HG03025 (cell line): ENCODE measurements at regions not wholly inside any gene's neighbourhood (a gene's known extent, or its start where the extent isn't known, plus 50 kb on each side); places are given as distances from the start of the nearest gene placed in this dataset.

Experiments used
- ATAC-seq: cut with Tn5 transposase; IDR thresholded peaks from one replicate; pipeline ENCODE4 v1.9.1; 2021; ENCODE audit warnings: mild to moderate bottlenecking, moderate library complexity; ENCODE audit not compliant: unreplicated experiment, low FRiP score

DNA sequence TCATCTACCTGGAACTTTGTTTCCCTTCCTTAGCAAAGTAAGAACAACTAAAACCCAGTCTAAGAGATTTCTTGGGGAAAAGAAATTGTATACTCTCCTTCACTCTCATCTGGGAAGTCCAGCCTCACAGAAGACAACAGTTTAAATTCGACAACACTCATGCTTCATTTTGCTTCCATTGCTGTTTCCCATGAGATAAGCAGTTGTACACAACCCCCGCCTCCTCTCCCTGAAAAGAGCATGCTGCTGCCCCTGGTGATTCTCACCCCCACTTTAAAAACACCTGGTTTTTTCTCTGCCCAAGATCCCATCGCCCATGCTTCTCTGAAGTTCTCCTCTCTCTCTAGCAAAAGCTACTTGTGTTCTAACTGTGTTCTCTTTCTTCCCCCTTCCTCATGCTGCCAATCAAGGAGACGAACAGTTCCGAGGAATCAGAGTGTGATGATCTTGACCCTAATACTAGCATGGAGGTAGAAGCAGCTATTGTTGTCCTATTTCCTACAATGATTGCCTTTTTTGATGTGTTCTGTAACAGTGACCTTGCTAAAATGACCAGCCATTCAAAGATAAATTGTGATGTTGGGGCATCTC is 51.1 kb upstream of the UMPS start:
- no peak for ATAC-seq
